ENCODE measurements at regions not wholly inside any gene's neighbourhood (a gene's known extent, or its start where the extent isn't known, plus 50 kb on each side); places are given as distances from the start of the nearest gene placed in this dataset.
A peak's percentile ranks its signal among the peaks of the same experiment; 100 is the strongest.
"Not testable (repeated sequence)": the region's sequence is repeated elsewhere in the genome, so short reads cannot be mapped to it uniquely, and the experiment has no call there.

GRCh38 chr2:71935262-71935848, 212.3 kb downstream of the CYP26B1 start:
- DNase-seq = no peak

GRCh38 chr2:71934595-71935261, 212.9 kb downstream of the CYP26B1 start:
- no peak for DNase-seq

DNA sequence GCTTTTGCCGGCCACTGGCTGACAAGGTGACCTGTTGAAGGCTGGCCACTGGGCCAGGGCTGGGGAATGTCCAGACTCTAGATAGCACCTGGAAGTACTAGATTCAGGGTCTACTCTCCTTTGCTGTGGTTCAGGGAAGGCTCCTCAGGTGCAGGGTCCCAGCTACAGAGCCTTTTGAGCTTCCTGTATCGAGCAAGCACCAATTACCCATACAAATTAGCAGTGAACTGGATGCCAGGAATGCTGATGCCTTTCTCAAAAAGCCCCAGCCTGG, 213.4 kb downstream of the CYP26B1 start:
- no peak for DNase-seq

GRCh38 chr2:71933467-71934319, 214.0 kb downstream of the CYP26B1 start:
- no peak for DNase-seq

- no peak for DNase-seq
Observed at GRCh38 chr2:71932780-71933466, 214.7 kb downstream of the CYP26B1 start.

- no peak for DNase-seq
Observed at GRCh38 chr2:71932037-71932779, 215.5 kb downstream of the CYP26B1 start.

GRCh38 chr2:71930049-71930681, 217.5 kb downstream of the CYP26B1 start:
- DNase-seq = no peak

- no peak for DNase-seq
Observed at GRCh38 chr2:71929482-71929772, 218.2 kb downstream of the CYP26B1 start.

DNA sequence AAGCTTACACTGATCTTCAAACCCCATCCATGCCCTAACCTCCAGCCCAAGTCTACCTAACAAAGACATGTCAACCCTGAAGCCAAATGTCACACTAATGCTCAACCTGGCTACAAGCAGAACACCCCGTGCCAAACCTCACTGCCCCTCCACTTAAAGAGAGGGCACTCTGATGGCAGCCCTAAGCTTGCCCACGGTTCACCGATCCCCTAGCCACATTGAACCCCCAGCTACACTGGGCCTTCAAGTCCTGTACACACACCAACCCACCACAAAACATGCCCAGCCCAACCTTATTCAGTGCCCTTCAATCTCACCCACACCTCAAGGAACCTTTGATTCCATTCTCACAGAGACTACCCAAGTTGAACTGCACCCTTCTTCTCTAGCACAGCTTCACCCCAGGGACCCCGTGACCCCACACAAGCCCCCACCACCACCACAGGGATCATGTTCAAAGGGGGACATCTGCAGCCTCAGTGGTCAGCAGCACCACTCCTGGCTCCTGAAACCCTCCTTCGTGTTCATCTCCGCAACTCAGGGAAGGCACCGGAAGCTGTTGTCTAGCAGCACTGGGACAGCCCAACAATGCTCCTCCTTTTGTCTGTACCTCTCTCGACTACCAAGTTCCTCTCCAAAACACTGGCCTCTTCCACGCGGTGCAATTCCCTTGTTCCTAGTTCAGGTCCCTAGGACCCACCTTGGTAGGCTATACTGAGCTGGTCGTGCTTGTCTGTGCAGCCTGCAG, 218.8 kb downstream of the CYP26B1 start:
- no peak for DNase-seq

DNA sequence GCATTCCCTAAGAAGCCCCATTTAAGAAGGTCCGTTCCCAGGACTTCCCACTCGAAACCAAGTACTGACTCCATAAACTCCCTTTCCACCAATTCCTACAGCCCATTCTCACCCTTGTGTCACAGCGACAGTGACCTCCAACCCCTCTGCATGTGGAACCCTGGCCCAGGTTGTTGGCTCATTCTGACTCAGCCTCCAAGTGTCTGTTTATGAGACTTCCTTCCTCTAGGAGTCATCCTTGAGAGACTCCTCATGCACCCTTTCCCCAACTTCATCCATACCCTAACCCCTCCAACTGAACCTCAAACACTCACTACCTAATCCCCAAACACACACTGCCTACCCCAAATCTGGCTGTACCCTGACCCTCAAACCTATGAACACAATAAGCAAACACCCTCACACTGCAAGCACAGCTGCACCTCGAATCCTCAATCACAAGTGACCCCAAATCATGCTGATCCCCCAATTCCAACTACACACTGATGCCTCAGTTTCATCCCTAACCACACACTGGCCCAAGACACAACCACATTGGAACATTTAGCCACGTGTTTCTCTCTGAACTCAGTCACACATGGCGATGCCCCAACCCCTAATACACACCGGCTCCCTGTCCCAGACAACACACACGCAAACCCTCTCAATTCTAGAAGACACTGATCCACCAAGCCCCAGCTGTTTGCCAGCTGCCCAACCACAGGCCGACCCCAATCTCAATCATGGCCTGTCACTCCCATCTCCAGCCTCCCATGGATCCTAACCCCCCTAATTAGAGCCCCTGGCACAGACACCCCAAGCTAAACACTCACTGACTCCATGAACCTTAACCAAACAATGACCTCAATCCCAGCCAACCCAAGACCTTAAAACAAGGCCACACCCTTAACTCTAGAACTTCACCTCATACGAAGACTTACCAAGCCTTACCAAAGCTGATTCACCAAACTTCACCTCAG, 219.6 kb downstream of the CYP26B1 start:
- no peak for DNase-seq

DNA sequence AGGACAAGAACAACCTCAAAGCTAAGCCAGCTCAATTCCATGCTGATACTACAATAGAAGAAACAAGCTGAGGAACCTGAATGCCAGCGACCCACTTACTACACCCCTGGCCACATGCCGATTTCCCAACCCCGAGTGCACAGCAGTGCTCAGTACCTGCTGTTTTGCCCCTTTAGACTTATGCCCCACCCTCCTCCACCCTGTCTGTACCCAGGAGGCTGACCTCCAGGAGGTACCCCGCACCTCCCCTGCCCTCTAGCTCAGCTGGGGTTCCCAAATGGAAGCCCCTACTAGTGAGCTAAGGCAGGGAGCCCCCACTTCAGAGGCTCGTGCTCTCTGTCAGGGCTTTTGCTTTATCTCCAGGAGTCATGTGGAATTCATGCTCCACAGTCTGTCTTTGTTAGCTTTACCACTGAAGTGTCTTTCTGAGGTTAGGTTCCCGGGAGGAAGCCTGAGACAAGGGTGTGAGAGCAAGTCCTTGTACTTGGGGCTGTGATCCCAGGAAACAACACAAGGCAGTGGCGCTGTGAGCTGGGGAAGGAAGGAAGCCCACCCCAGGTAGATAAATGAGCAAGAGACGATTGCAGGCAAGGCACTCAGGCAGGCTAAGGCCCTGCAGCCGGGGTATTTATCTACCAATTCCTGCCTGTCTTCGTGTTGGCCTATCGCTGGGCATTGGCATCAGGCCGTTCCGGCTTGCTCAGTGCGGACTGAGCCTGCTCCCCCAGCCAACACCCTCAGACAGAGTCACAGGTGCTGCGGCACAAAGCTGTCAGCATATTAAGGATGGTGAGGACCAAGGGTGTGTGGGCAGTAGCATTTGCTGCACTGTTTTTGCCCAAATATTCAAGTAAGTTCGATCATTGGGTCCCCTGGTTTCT, 220.5 kb downstream of the CYP26B1 start:
- DNase-seq = no peak

- DNase-seq = no peak
Observed at GRCh38 chr2:71926089-71926447, 221.6 kb downstream of the CYP26B1 start.

- DNase-seq = no peak
Observed at GRCh38 chr2:71925268-71926088, 222.2 kb downstream of the CYP26B1 start.

DNA sequence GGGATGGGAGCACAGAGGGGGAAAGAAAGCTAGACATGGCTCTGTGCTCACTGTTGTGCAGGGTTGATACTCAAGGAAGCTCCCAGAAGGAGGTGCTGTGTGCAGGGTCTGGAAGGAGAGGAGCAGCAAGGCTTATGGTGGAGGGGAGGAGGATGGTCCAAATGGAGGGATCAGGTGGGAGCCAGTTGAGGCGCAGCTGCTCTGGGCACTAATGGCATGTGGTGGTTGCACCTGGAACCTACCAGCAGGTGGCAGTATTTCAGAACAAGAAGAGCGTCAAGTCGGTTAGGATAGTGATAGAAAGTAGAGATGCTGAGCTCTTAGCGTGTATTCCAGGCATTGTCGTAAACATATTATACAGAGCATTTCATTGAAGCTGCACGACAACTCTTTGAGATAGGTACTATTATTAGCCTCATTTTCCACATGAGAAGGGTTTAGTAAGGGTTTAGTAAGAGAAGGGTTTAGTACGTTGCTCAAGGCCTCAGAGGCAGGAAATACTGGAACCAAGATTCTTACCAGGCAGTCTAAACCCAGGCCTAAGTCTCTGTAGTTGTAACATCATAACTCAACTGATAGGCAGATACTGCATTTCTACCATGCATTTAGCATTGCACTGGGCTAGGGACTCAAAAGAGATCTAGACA, 223.7 kb downstream of the CYP26B1 start:
- DNase-seq = peak; percentile 42

GRCh38 chr2:71923143-71923525, 224.5 kb downstream of the CYP26B1 start:
- DNase-seq = no peak

DNA sequence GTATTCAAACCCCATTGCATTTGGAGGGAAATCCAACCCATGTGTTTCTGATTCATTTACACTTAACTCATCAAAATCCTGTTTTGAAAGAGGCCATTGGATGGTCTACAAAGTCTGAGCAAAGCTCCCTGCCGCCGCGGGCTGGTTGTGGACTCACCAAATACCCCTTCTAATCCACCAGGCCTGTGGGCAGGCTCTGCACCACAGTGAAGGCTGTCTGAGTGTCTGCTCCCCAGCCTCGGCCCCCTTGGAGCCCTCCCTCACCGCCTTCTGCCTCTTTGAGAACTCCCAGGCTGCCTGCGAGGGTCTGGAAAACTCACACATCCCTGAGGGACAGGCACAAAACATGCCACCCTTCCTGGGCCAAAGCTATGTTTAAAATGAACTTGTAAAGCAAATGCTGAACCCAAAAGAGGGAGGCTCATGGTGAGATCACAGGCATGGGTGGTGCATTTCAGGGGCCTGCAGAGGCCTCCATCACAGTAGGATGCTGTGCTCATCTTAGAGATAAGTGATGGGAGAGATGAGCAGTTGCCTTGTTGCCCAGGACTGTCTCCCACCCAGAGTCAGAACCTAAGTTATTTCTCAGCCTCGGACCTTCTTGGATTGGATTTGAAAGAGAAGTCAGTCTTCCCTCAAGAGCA, 225.0 kb downstream of the CYP26B1 start:
- no peak for DNase-seq

DNA sequence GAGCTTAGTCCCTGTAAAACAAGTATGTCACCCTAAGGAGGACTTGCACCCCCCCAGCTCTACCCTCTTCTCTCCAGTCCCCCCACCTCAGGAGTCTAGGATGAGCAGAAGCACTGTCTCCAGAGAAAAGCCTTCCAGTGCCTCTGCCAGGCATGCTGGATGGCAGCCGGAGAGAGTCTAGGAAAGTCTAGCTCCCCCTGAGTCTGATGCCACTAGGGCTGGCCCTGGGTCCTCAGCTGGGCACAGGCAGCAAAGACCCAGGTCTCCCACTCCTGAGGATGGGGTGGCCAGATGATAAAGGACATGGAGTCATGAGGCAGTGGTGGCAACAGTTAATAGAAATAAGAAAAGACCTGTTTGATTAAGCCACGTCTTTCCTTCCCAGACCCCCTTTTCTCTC, 225.6 kb downstream of the CYP26B1 start:
- DNase-seq = no peak

DNA sequence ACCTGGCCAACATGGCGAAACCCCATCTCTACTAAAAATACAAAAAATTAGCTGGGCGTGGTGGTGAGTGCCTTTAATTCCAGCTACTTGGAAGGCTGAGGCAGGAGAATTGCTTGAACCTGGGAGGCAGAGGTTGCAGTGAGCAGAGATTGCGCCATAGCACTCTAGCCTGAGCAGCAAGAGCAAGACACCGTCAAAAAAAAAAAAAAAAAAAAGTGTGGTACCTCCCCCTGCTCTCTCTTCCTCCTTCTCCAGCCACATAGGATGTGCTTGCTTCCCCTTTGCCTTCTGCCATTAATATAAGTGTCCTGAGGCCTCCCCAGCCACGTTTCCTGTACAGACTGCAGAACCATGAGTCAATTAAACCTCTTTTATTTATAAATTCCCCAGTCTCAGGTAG, 226.8 kb downstream of the CYP26B1 start:
- not testable (repeated sequence) for DNase-seq
